Keratinocyte (primary cell): ENCODE measurements at regions not wholly inside any gene's neighbourhood (a gene's known extent, or its start where the extent isn't known, plus 50 kb on each side); places are given as distances from the start of the nearest gene placed in this dataset.

Experiments used
- DNase-seq: peaks from one replicate; pipeline ENCODE4 v3.0.0-alpha.2; 2011; ENCODE audit warnings: low read depth, missing footprints, low spot score
- FAIRE-seq: peaks from 2 replicates; lab custom pipeline; 2011; peaks lifted over from hg19 to GRCh38; lab: Jason Lieb, UNC
- H2AFZ ChIP-seq: 2 replicates; pipeline ENCODE4 v1.6.0; 2012; ENCODE audit warnings: low read length, control low read depth, inconsistent platforms; ENCODE audit not compliant: control insufficient read depth
- H3K27ac ChIP-seq: 2 replicates; pipeline ENCODE4 v1.5.1; 2011; ENCODE audit warnings: low read length; ENCODE audit not compliant: control insufficient read depth, insufficient read depth
- H3K27me3 ChIP-seq: 3 replicates; pipeline ENCODE4 v1.6.0; 2011; ENCODE audit warnings: low read length; ENCODE audit not compliant: control insufficient read depth, insufficient read depth; ENCODE audit errors: extremely low read depth
- H3K36me3 ChIP-seq, 2 experiments: 2 replicates in 1 of 2; 3 replicates in 1 of 2; pipeline ENCODE4 v1.5.1; 2011; ENCODE audit warnings: low read length in 2 of 2, mild to moderate bottlenecking in 1 of 2; ENCODE audit not compliant: control insufficient read depth in 2 of 2, insufficient read depth in 2 of 2; ENCODE audit errors: extremely low read depth in 1 of 2
- H3K4me1 ChIP-seq: 3 replicates; pipeline ENCODE4 v1.5.1; 2011; ENCODE audit warnings: low read length; ENCODE audit not compliant: control insufficient read depth, insufficient read depth; ENCODE audit errors: extremely low read depth
- H3K4me2 ChIP-seq: 3 replicates; pipeline ENCODE4 v1.6.0; 2011; ENCODE audit warnings: low read depth, low read length; ENCODE audit not compliant: control insufficient read depth, insufficient read depth; ENCODE audit errors: extremely low read depth
- H3K4me3 ChIP-seq, 3 experiments: fragments of 200-600 bp in 1 of 3; sonication (generic) in 1 of 3; 2 replicates in 2 of 3; 3 replicates in 1 of 3; pipeline ENCODE4 v1.5.1; 2011 to 2016; ENCODE audit warnings: low read length in 3 of 3, mild to moderate bottlenecking in 3 of 3, control low read depth in 2 of 3, inconsistent platforms in 1 of 3, low read depth in 1 of 3, mixed read lengths in 1 of 3, mixed run types in 1 of 3, moderate library complexity in 1 of 3; ENCODE audit not compliant: control insufficient read depth in 2 of 3, insufficient read depth in 2 of 3; ENCODE audit errors: extremely low read depth in 1 of 3
- H3K79me2 ChIP-seq: 2 replicates; pipeline ENCODE4 v1.6.0; 2012; ENCODE audit warnings: low read length; ENCODE audit not compliant: control insufficient read depth, insufficient read depth
- H3K9ac ChIP-seq: 3 replicates; pipeline ENCODE4 v1.6.0; 2011; ENCODE audit warnings: low read length; ENCODE audit not compliant: control insufficient read depth, insufficient read depth; ENCODE audit errors: extremely low read depth
- H3K9me1 ChIP-seq: 3 replicates; pipeline ENCODE4 v1.6.0; 2011; ENCODE audit warnings: low read length; ENCODE audit not compliant: control insufficient read depth, insufficient read depth; ENCODE audit errors: extremely low read depth
- H3K9me3 ChIP-seq: 2 replicates; pipeline ENCODE4 v1.5.1; 2012; ENCODE audit warnings: low read depth, low read length; ENCODE audit not compliant: control insufficient read depth
- H4K20me1 ChIP-seq: 3 replicates; pipeline ENCODE4 v1.6.0; 2011; ENCODE audit warnings: low read length; ENCODE audit not compliant: control insufficient read depth, insufficient read depth; ENCODE audit errors: extremely low read depth
- EZH2 ChIP-seq: IDR thresholded peaks from one replicate; pipeline ENCODE4 v1.6.1; 2012; ENCODE audit warnings: inconsistent platforms, mild to moderate bottlenecking, low read length, moderate library complexity
- dilution Hi-C: fragments of 300-500 bp; cut with MboI; formaldehyde crosslinking; loops from one replicate; pipeline ENCODE4 v1.7.0; 2020; ENCODE audit warnings: low sequenced_read_pairs; ENCODE audit not compliant: extremely low pct_ligation_motif_present
- TF ChIP-seq, protein P1 (sequence below), 3 experiments: IDR thresholded peaks in 1 of 3; conservative IDR thresholded peaks in 1 of 3; optimal IDR thresholded peaks in 1 of 3; 2 replicates in 2 of 3; 3 replicates in 1 of 3; pipeline versions ENCODE3 to v1.5.1; 2011; ENCODE audit warnings: low read length in 3 of 3, mild to moderate bottlenecking in 3 of 3, moderate library complexity in 2 of 3, control low read depth in 1 of 3, inconsistent platforms in 1 of 3; ENCODE audit not compliant: insufficient read depth in 2 of 3; ENCODE audit errors: extremely low read depth in 1 of 3

- H3K4me1 ChIP-seq: no peaks in the 10 kb centered on the region
- H2AFZ ChIP-seq: no peak overlapping the region
- dilution Hi-C loops: no loop called here
- DNase-seq (no peak), FAIRE-seq (no peak)
- H3K9me3 ChIP-seq: no peaks in the 10 kb centered on the region
- no peaks in the 10 kb centered on the region for H3K36me3 ChIP-seq
- no peak overlapping the region for H3K27ac ChIP-seq
- no peaks in the 10 kb centered on the region for H3K79me2 ChIP-seq
- no peaks in the 10 kb centered on the region for H3K27me3 ChIP-seq
- H3K9ac ChIP-seq: no peak overlapping the region
- H4K20me1 ChIP-seq: no peaks in the 10 kb centered on the region
- H3K4me3 ChIP-seq: no peak overlapping the region
- no peaks in the 10 kb centered on the region for H3K9me1 ChIP-seq
- H3K4me2 ChIP-seq: no peak overlapping the region
- TF ChIP-seq EZH2: no peak
- TF ChIP-seq, protein P1, sequence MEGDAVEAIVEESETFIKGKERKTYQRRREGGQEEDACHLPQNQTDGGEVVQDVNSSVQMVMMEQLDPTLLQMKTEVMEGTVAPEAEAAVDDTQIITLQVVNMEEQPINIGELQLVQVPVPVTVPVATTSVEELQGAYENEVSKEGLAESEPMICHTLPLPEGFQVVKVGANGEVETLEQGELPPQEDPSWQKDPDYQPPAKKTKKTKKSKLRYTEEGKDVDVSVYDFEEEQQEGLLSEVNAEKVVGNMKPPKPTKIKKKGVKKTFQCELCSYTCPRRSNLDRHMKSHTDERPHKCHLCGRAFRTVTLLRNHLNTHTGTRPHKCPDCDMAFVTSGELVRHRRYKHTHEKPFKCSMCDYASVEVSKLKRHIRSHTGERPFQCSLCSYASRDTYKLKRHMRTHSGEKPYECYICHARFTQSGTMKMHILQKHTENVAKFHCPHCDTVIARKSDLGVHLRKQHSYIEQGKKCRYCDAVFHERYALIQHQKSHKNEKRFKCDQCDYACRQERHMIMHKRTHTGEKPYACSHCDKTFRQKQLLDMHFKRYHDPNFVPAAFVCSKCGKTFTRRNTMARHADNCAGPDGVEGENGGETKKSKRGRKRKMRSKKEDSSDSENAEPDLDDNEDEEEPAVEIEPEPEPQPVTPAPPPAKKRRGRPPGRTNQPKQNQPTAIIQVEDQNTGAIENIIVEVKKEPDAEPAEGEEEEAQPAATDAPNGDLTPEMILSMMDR (optimal IDR thresholded peaks at IDR 0.05 in 1 of 3, IDR thresholded peaks at IDR 0.05 in 1 of 3, conservative IDR thresholded peaks at IDR 0.05 in 1 of 3; ENCODE audit: extremely low read depth in 1 of 3, insufficient read depth in 2 of 3, low read length in 3 of 3): no peak
Observed at GRCh38 chr18:2002151-2002550, 569.2 kb downstream of the METTL4 start.

DNA sequence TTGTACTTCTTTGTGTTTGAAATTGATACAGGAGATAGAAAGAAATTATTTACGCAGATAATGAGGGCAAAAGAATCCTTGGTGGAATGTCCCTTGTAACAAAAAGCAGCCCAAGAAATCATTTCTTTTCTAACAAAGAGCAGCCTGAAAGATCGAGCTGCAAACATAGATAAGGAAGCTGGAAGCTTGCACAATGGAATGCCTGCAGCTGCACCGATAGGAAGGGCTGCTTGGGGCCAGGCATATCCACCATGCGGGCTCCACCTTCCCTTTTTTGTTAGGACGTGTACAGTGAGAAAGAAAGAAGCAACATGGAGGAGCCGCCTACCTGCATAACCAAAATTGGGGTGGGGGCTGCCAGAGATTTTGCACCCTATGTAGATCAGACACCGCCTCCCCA is 568.7 kb downstream of the METTL4 start:
- H3K36me3 ChIP-seq: no peaks in the 10 kb centered on the region
- no peaks in the 10 kb centered on the region for H3K9me1 ChIP-seq
- H3K27me3 ChIP-seq: no peaks in the 10 kb centered on the region
- no peaks in the 10 kb centered on the region for H3K79me2 ChIP-seq
- H3K4me1 ChIP-seq: no peaks in the 10 kb centered on the region
- FAIRE-seq (no peak), DNase-seq (no peak)
- no peaks in the 10 kb centered on the region for H3K9me3 ChIP-seq
- H3K4me3 ChIP-seq: no peak overlapping the region
- no peak overlapping the region for H2AFZ ChIP-seq
- H4K20me1 ChIP-seq: no peaks in the 10 kb centered on the region
- no peak overlapping the region for H3K27ac ChIP-seq
- no peak overlapping the region for H3K4me2 ChIP-seq
- TF ChIP-seq, protein P1 (optimal IDR thresholded peaks at IDR 0.05 in 1 of 3, IDR thresholded peaks at IDR 0.05 in 1 of 3, conservative IDR thresholded peaks at IDR 0.05 in 1 of 3; ENCODE audit: extremely low read depth in 1 of 3, insufficient read depth in 2 of 3, low read length in 3 of 3): no peak
- no peak for TF ChIP-seq EZH2
- no peak overlapping the region for H3K9ac ChIP-seq
- dilution Hi-C loops: no loop called here
